GM23338 (cell line): ENCODE measurements at regions not wholly inside any gene's neighbourhood (a gene's known extent, or its start where the extent isn't known, plus 50 kb on each side); places are given as distances from the start of the nearest gene placed in this dataset.

Experiments used
- CREB1 ChIP-seq: fragments of 250-450 bp; sonication (Bioruptor Pico); IDR thresholded peaks from 2 replicates; pipeline ENCODE4 v1.5.0; 2020; ENCODE audit warnings: low read depth, mild to moderate bottlenecking, moderate library complexity
- EZH2 ChIP-seq: fragments of 200-600 bp; sonication (generic); IDR thresholded peaks from one replicate; pipeline ENCODE4 v1.8.0; 2017; ENCODE audit warnings: antibody characterized with exemption, mild to moderate bottlenecking, low read depth; ENCODE audit not compliant: unreplicated experiment
- EZH2phosphoT487 ChIP-seq: fragments of 200-600 bp; sonication (generic); IDR thresholded peaks from one replicate; pipeline ENCODE4 v1.8.1; 2018; ENCODE audit warnings: antibody characterized with exemption; ENCODE audit not compliant: unreplicated experiment
- JUNB ChIP-seq: IDR thresholded peaks from one replicate; pipeline ENCODE4 v1.6.1; 2016; ENCODE audit warnings: antibody characterized with exemption; ENCODE audit not compliant: unreplicated experiment
- NANOG ChIP-seq: IDR thresholded peaks from 2 replicates; pipeline ENCODE4 v1.6.1; 2016; ENCODE audit warnings: antibody characterized with exemption, borderline replicate concordance
- POLR2AphosphoS5 ChIP-seq: IDR thresholded peaks from 2 replicates; pipeline ENCODE4 v1.6.1; 2016; ENCODE audit warnings: antibody characterized with exemption, low read depth
- ZNF114 ChIP-seq: fragments of 250-450 bp; sonication (Bioruptor Pico); IDR thresholded peaks from 2 replicates; pipeline ENCODE4 v1.5.0; 2020; ENCODE audit warnings: mild to moderate bottlenecking, moderate library complexity
- ZNF331 ChIP-seq: fragments of 250-450 bp; sonication (Bioruptor Pico); IDR thresholded peaks from 2 replicates; pipeline ENCODE4 v1.5.0; 2020; ENCODE audit warnings: low read depth, mild to moderate bottlenecking, moderate library complexity
- TF ChIP-seq, protein P1 (sequence below), 2 experiments: fragments of 200-600 bp in 1 of 2; sonication (generic) in 1 of 2; conservative IDR thresholded peaks; 2 replicates each; pipeline versions ENCODE4 v1.5.1 to v1.6.1; 2016 to 2017; ENCODE audit warnings: antibody characterized with exemption in 2 of 2, low read depth in 2 of 2, mild to moderate bottlenecking in 2 of 2, moderate library complexity in 1 of 2
- TF ChIP-seq, protein P2 (sequence below): IDR thresholded peaks from one replicate; pipeline ENCODE4 v1.6.1; 2018; ENCODE audit warnings: antibody characterized with exemption; ENCODE audit not compliant: unreplicated experiment
- TF ChIP-seq, protein P3 (sequence below): IDR thresholded peaks from 2 replicates; pipeline ENCODE4 v1.6.1; 2016; ENCODE audit warnings: antibody characterized with exemption

DNA sequence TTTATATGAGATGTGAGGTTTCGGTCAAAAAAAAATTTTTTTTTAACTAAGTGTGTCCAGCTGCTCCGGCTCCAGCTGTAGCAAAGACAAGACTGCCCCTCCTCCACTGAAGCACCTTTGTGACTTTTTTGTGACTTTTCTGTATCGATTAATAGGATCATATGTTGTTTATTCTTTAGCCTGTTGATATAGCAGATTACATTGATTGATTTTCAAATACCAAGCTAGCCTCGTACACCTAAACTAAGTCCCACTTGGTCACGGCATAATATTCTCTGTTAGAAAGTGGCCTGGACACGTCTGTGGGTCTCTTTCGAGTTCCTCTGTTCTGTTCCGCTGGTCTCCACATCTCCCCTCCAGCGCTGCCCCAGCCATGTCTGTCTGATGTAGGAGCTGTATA, 126.8 kb downstream of the IGLL1 start:
- TF ChIP-seq, protein P1, sequence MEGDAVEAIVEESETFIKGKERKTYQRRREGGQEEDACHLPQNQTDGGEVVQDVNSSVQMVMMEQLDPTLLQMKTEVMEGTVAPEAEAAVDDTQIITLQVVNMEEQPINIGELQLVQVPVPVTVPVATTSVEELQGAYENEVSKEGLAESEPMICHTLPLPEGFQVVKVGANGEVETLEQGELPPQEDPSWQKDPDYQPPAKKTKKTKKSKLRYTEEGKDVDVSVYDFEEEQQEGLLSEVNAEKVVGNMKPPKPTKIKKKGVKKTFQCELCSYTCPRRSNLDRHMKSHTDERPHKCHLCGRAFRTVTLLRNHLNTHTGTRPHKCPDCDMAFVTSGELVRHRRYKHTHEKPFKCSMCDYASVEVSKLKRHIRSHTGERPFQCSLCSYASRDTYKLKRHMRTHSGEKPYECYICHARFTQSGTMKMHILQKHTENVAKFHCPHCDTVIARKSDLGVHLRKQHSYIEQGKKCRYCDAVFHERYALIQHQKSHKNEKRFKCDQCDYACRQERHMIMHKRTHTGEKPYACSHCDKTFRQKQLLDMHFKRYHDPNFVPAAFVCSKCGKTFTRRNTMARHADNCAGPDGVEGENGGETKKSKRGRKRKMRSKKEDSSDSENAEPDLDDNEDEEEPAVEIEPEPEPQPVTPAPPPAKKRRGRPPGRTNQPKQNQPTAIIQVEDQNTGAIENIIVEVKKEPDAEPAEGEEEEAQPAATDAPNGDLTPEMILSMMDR (conservative IDR thresholded peaks at IDR 0.05; ENCODE audit: low read depth in 2 of 2) = no peak
- no peak for TF ChIP-seq EZH2
- TF ChIP-seq POLR2AphosphoS5 = no peak
- TF ChIP-seq, protein P2, sequence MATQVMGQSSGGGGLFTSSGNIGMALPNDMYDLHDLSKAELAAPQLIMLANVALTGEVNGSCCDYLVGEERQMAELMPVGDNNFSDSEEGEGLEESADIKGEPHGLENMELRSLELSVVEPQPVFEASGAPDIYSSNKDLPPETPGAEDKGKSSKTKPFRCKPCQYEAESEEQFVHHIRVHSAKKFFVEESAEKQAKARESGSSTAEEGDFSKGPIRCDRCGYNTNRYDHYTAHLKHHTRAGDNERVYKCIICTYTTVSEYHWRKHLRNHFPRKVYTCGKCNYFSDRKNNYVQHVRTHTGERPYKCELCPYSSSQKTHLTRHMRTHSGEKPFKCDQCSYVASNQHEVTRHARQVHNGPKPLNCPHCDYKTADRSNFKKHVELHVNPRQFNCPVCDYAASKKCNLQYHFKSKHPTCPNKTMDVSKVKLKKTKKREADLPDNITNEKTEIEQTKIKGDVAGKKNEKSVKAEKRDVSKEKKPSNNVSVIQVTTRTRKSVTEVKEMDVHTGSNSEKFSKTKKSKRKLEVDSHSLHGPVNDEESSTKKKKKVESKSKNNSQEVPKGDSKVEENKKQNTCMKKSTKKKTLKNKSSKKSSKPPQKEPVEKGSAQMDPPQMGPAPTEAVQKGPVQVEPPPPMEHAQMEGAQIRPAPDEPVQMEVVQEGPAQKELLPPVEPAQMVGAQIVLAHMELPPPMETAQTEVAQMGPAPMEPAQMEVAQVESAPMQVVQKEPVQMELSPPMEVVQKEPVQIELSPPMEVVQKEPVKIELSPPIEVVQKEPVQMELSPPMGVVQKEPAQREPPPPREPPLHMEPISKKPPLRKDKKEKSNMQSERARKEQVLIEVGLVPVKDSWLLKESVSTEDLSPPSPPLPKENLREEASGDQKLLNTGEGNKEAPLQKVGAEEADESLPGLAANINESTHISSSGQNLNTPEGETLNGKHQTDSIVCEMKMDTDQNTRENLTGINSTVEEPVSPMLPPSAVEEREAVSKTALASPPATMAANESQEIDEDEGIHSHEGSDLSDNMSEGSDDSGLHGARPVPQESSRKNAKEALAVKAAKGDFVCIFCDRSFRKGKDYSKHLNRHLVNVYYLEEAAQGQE = no peak
- no peak for TF ChIP-seq EZH2phosphoT487
- TF ChIP-seq, protein P3, sequence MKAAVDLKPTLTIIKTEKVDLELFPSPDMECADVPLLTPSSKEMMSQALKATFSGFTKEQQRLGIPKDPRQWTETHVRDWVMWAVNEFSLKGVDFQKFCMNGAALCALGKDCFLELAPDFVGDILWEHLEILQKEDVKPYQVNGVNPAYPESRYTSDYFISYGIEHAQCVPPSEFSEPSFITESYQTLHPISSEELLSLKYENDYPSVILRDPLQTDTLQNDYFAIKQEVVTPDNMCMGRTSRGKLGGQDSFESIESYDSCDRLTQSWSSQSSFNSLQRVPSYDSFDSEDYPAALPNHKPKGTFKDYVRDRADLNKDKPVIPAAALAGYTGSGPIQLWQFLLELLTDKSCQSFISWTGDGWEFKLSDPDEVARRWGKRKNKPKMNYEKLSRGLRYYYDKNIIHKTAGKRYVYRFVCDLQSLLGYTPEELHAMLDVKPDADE = no peak
- TF ChIP-seq CREB1 (CRISPR knock-in tag) = no peak
- TF ChIP-seq JUNB = no peak
- TF ChIP-seq ZNF331 (CRISPR knock-in tag) = no peak
- no peak for TF ChIP-seq ZNF114 (CRISPR knock-in tag)
- no peak for TF ChIP-seq NANOG
